GM10248 (cell line): ENCODE measurements at regions not wholly inside any gene's neighbourhood (a gene's known extent, or its start where the extent isn't known, plus 50 kb on each side); places are given as distances from the start of the nearest gene placed in this dataset.

Experiments
- CTCF ChIA-PET: fragments of 300-600 bp; sonication (Branson Sonifier 250); formaldehyde crosslinking; extraction: SDS; loops from one replicate; lab custom pipeline; 2021; ENCODE audit warnings: antibody characterized with exemption; lab: Yijun Ruan, JAX
- POLR2A ChIA-PET: fragments of 350-650 bp; sonication (Branson Sonifier 250); formaldehyde crosslinking; extraction: SDS; loops from one replicate; lab custom pipeline; 2020; ENCODE audit warnings: antibody characterized with exemption; lab: Yijun Ruan, JAX
- DNase-seq: peaks from one replicate; pipeline ENCODE4 v3.0.0; 2012; ENCODE audit errors: extremely low spot score
- TF ChIP-seq, protein P1 (sequence below): IDR thresholded peaks from 2 replicates; pipeline ENCODE4 v1.5.1; 2012; ENCODE audit warnings: mild to moderate bottlenecking, low read depth; ENCODE audit errors: extremely low read depth, missing control alignments, control extremely low read depth

DNA sequence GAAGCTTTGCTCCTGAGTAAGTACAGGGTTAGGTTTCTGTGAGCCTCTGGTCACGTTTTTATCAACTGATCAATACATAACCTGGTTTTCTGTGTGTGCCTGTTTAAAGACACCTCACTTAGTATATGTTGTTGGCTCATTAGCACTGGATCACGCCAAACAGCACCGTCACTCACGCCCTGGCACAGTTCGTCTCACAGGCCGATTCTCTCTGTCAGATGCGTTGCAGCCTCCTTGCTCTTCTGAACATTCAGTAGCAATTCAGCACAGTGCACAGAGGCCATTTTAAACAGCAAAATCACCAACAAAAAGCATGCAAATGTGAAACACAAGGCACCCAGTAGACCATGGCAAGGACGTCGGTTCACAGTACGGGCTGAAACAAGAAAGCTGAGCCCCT lies 288.5 kb downstream of the IRS2 start:
- CTCF ChIA-PET: interaction anchor here (0.8 kb wide), 1 partner anchor 11 kb away, joined by 3 read pairs; no protein-coding TSS in a partner anchor
- no peak for DNase-seq
- POLR2A ChIA-PET: no interaction called here
- TF ChIP-seq, protein P1, sequence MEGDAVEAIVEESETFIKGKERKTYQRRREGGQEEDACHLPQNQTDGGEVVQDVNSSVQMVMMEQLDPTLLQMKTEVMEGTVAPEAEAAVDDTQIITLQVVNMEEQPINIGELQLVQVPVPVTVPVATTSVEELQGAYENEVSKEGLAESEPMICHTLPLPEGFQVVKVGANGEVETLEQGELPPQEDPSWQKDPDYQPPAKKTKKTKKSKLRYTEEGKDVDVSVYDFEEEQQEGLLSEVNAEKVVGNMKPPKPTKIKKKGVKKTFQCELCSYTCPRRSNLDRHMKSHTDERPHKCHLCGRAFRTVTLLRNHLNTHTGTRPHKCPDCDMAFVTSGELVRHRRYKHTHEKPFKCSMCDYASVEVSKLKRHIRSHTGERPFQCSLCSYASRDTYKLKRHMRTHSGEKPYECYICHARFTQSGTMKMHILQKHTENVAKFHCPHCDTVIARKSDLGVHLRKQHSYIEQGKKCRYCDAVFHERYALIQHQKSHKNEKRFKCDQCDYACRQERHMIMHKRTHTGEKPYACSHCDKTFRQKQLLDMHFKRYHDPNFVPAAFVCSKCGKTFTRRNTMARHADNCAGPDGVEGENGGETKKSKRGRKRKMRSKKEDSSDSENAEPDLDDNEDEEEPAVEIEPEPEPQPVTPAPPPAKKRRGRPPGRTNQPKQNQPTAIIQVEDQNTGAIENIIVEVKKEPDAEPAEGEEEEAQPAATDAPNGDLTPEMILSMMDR: no peak

DNA sequence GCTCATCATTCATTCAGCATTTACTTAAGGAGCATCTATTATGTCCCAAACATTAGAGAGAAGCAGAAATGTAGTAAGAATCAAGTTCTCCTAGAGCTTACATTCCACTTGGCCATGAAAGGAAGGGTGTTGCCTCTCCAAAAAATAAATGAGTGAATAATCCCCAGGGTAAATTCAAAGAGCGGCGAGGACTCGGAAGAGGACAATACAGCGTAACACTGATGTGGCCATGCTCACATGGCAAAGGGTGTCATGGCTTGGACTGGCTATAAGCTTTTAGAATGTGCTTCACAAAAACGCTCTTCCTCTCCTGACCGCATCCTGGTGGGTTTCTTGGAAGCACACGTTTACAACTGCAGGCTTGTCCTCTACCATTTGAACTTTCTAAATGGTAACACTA lies 290.2 kb downstream of the IRS2 start:
- CTCF ChIA-PET: interaction anchor here (1.3 kb wide), 1 partner anchor 39 kb away, joined by 3 read pairs; no protein-coding TSS in a partner anchor
- TF ChIP-seq, protein P1: no peak
- DNase-seq: no peak
- POLR2A ChIA-PET: no interaction called here

DNA sequence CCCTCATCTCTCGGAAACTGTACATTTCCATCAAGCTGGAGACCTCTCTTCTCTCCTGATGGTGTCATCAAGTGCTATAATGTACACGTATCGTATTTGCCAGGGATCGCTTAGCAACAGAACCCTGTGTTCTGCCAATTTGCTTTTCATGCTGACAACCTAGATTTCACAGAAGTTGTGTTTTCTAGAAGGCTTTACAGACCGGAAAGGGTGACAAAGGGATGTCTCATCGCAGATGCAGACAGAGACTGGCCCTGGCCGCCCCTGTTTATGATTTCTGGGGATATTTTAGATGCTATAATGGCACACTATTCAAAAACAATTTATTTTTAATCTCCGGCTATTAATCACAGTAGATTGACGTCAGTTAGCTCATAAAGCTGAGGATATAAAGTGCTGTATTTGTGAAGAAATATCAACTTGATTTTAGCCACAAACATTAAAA lies 291.4 kb downstream of the IRS2 start:
- CTCF ChIA-PET: no interaction called here
- POLR2A ChIA-PET: no interaction called here
- DNase-seq: no peak
- TF ChIP-seq, protein P1: no peak

DNA sequence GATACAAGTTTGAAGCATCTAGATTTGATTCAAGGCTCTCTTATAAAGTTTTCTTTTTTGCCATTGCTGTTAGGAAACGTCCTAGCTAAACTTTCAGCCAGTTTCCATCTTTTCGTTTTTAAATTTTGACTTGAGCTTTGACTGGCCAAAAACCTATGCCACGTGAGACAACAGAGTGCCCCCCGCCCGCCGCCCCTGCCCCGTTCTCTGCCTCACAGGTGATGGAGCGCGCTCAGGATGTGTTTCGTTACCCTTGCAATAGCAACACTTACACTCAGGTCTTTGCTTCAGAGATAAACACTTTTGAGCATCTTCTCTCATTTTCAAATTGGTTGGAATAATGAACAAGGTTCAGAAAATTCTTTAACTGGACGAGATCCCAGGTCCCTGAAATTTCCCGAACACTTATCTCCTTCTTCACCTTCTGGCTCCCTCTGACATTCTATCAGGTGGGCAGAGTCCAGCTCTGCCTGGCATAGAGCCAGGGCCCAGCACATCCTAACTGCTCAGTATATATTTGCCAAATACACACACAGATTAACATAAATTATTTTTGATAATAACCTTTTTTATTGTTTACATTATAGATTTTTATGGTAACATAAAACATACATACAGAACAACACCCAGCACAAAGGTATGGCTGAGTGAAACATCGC lies 301.1 kb downstream of the IRS2 start:
- ChIA-PET CTCF (no interaction called here), POLR2A (no interaction called here)
- TF ChIP-seq, protein P1: no peak
- no peak for DNase-seq

DNA sequence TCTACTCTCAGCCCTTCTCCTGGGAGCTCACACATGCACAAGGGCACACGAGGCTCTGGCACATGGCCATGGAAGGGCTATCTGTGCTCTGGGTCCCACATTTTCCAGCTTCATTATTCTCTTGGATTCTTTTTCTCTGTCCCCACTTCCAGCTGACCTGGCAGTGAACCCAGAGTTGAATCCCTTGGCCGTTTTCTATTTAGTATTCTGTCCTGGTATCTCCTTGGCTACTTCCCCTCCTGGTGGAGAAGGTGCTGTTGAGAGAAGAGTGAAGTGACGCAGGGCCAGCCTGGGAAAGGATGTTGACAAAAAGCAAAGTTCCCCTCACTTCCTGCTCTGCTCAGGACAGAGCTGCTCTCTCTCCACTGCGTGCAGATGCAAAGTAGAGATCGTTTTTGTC lies 303.1 kb downstream of the IRS2 start:
- POLR2A ChIA-PET: no interaction called here
- DNase-seq: no peak
- CTCF ChIA-PET: interaction anchor here (1.1 to 1.2 kb wide), 2 partner anchors 11 to 32 kb away, joined by 3 to 4 read pairs; no protein-coding TSS in a partner anchor

DNA sequence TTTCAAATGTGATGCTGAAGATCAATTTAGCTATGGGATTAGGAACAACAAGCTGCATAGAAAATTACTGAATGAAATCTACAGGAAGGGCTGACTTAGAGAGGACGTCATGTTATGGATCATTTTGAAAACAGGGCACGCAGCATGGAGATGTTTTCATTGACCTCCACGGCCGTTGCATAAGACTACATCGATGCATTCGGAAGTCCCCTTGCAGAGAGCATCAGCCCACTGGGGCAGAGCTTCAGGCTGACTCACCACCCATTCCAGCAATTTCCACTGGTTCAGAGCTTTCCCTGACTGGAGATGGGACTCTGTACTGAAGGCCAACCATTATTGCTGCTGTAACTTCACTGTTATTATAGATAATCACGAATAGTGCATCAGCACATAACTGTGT lies 305.3 kb downstream of the IRS2 start:
- DNase-seq: no peak
- POLR2A ChIA-PET: no interaction called here
- CTCF ChIA-PET: interaction anchor here (0.6 to 1.2 kb wide), 2 partner anchors 8 to 37 kb away, joined by 3 read pairs; no protein-coding TSS in a partner anchor
- TF ChIP-seq, protein P1: no peak

More for the DNA sequence above, 303.1 kb downstream of the IRS2 start:
- TF ChIP-seq, protein P1: no peak
